Activated naive CD8-positive, alpha-beta T cell treated with anti-CD3 and anti-CD28 coated beads, Interleukin-2, amount 50 U/mL, for 24 hours (primary cell): ENCODE measurements at regions not wholly inside any gene's neighbourhood (a gene's known extent, or its start where the extent isn't known, plus 50 kb on each side); places are given as distances from the start of the nearest gene placed in this dataset.
A peak's percentile ranks its signal among the peaks of the same experiment; 100 is the strongest.

Experiments used
- ATAC-seq: fragments of 150-1000 bp; cut with Tn5 transposase; one replicate; pipeline ENCODE4 v1.10.0; 2021
- DNase-seq: peaks from one replicate; pipeline ENCODE4 v3.0.0; 2021
- H3K27ac Mint-ChIP-seq: one replicate; pipeline ENCODE4 v1.8.0; 2021; ENCODE audit warnings: mild to moderate bottlenecking, mixed read lengths
- H3K27me3 Mint-ChIP-seq: one replicate; pipeline ENCODE4 v1.8.0; 2021; ENCODE audit warnings: mixed read lengths
- H3K36me3 Mint-ChIP-seq: one replicate; pipeline ENCODE4 v1.8.0; 2021; ENCODE audit warnings: low read depth, mixed read lengths
- H3K4me1 Mint-ChIP-seq: one replicate; pipeline ENCODE4 v1.8.0; 2021; ENCODE audit warnings: mixed read lengths
- H3K4me3 Mint-ChIP-seq: one replicate; pipeline ENCODE4 v1.8.0; 2021; ENCODE audit warnings: mild to moderate bottlenecking, moderate library complexity, mixed read lengths
- H3K9me3 Mint-ChIP-seq: one replicate; pipeline ENCODE4 v1.8.0; 2021; ENCODE audit warnings: mixed read lengths

DNA sequence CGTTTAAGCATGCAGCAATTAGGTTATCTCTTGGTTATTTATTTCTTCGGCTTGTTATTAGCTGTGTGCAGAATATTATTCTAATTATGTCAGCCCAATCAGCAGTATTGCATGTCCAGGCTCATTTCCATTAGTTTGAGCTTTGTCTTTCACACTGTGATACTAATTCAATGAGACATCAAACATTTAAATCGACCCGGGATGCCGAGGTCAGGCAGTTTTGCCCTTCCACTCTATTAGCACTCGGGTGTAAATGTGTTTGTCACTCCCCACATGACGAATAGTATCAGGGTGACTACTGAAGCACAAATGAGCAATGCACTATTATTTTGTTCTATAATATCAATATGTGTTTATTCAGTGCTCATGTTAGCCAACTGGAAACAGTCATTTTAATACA lies 170.9 kb downstream of the ANXA2 start:
- no peak for ATAC-seq

DNA sequence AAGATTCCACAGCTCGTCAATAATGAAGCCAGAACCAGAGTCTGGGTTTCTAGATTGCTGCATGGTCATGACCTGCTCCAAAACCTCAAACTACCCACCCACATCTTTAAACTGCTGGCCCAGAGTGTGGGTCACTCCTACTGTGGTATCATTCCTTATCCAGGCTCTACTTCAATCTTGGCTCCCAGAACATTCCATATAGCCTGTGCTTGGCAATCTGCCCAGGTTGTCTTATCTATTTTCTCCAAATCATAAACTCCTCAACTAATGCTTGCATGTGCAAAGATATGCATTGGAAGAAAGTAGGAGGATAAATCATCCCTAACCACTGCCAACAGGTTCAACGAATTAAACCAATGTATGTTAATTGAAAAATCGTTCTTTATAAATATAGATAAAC lies 169.7 kb downstream of the ANXA2 start:
- H3K36me3 Mint-ChIP-seq: no peaks in the 10 kb centered on the region
- no peak overlapping the region for H3K27ac Mint-ChIP-seq
- H3K4me1 Mint-ChIP-seq: peaks cover 12% of the 10 kb centered on the region
- H3K4me3 Mint-ChIP-seq: no peak overlapping the region
- H3K27me3 Mint-ChIP-seq: peaks cover 3% of the 10 kb centered on the region
- no peaks in the 10 kb centered on the region for H3K9me3 Mint-ChIP-seq
- ATAC-seq: no peak
- DNase-seq: no peak

More for the DNA sequence above, 170.9 kb downstream of the ANXA2 start:
- Mint-ChIP-seq H3K9me3 (no peaks in the 10 kb centered on the region), H3K4me1 (peaks cover 12% of the 10 kb centered on the region), H3K27ac (no peak overlapping the region), H3K36me3 (no peaks in the 10 kb centered on the region), H3K27me3 (peaks cover 2% of the 10 kb centered on the region), H3K4me3 (no peak overlapping the region)
- DNase-seq: no peak

DNA sequence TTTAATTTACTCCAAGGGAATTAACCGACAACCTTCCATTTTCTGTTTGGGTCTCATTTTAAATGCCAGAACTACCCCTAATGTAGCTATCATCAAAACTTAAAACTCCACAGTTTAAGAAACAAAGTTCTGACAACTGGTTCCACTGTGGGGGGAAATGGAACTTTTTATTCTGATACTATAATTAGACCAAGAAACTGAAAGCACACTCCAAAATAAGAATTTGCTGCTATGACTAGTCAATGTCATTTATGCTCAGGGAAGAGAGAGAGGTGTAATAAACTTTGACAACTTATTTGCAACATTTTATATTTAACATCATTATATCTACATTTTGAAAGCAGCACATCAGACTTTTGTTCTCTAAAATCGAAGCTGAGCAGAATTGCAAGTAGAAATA lies 169.2 kb downstream of the ANXA2 start:
- H3K9me3 Mint-ChIP-seq: no peaks in the 10 kb centered on the region
- H3K27ac Mint-ChIP-seq: no peak overlapping the region
- peaks cover 12% of the 10 kb centered on the region for H3K4me1 Mint-ChIP-seq
- ATAC-seq: no peak
- no peaks in the 10 kb centered on the region for H3K36me3 Mint-ChIP-seq
- H3K27me3 Mint-ChIP-seq: peaks cover 4% of the 10 kb centered on the region
- DNase-seq: no peak
- H3K4me3 Mint-ChIP-seq: no peak overlapping the region

DNA sequence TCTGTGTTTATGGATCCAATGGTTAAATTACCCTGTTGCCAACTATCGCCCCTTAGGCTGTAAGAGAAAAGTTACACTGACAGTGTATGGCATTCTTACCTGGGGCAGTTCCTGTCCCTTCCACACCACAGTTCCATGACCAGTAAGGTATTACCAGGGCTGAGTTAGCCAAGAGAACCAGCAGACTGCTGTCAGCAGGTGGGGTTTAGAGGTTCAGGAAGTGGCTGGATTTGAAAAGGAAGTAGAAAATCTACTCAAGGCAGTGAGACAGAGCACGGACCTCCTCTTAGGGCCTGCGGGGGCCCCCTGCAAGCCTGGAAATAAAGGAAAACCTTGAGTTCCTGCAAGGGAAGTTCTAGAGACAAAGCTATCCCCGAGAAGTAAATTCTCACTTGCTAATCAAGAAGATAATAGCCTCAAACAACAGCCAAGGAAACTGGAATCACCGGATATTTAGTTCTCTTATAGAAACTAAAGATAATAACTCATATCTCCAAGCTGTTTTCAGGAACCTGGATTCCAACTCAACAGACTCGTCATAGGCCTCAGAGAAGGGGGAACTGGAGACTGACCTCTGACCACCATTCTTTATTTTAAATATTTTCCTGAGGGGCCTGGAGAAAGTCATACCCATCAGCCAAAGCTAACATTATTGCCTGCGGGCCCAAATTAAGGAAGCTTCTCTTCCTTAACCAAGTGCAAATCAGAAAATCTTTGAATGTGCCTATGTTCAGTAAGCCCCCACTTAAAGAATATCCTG lies 161.7 kb downstream of the ANXA2 start:
- no peak overlapping the region for H3K4me3 Mint-ChIP-seq
- no peaks in the 10 kb centered on the region for H3K36me3 Mint-ChIP-seq
- H3K27ac Mint-ChIP-seq: no peak overlapping the region
- no peaks in the 10 kb centered on the region for H3K9me3 Mint-ChIP-seq
- H3K27me3 Mint-ChIP-seq: peaks cover 22% of the 10 kb centered on the region
- H3K4me1 Mint-ChIP-seq: peaks cover 2% of the 10 kb centered on the region
- no peak for DNase-seq
- no peak for ATAC-seq

DNA sequence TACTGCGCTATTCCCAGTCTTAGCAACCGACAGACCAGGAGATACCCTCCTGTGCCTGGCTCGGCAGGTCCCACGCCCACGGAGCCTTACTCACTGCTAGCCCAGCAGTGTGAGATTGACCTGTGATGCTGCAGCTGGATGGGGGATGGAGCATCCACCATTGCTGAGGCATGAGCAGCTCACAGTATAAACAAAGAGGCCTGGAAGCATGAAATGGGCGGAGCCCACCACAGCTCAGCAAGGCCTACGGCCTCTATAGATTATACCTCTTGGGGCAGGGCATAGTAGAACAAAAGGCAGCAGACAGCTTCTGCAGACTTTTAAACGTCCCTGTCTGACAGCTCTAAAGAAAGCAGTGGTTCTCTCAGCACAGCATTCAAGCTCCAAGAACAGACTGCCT lies 160.3 kb downstream of the ANXA2 start:
- Mint-ChIP-seq H3K36me3 (no peaks in the 10 kb centered on the region), H3K9me3 (no peaks in the 10 kb centered on the region), H3K4me3 (no peak overlapping the region), H3K27ac (no peak overlapping the region), H3K27me3 (peaks cover 29% of the 10 kb centered on the region), H3K4me1 (peaks cover 2% of the 10 kb centered on the region)
- ATAC-seq (no peak), DNase-seq (no peak)

DNA sequence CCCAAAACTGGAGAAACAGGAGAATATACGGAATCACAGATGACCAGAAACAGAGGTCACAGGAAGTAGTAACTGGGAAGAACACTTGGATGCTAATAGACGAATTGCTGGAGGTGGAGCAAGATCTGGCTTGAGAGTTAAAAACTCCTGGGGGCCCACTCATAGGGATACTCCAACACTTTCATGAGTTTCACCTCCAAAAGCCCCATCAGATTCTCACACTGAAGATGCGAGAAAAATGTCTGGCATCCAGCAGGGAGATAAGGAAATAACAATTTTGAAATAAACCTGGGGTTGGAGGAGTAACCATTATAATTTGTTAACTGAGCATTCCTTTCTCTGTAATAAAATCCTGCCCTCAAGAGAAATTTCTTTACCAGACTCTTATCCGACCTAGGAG lies 154.0 kb downstream of the ANXA2 start:
- Mint-ChIP-seq H3K36me3 (no peaks in the 10 kb centered on the region), H3K27ac (no peak overlapping the region), H3K9me3 (no peaks in the 10 kb centered on the region), H3K4me3 (no peak overlapping the region), H3K4me1 (no peaks in the 10 kb centered on the region), H3K27me3 (peaks cover 36% of the 10 kb centered on the region)
- ATAC-seq (no peak), DNase-seq (no peak)

DNA sequence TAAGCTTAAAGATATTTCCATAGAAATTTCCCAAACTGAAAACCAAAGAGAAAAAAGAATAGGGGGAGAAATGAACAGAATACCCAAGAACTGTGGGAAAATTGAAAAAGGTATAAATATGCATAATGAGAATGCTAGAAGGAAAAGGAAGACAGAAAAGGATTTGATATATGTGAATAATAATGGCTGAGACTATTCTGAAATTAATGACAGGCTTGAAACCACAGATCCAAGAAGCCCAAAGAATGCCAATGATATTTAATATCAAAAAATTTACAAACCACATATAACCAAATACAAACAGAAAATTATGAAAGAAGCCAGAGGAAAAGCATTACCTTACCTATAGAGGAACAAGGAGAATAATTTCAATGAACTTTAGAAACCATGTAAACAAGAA lies 153.0 kb downstream of the ANXA2 start:
- no peak overlapping the region for H3K27ac Mint-ChIP-seq
- no peaks in the 10 kb centered on the region for H3K9me3 Mint-ChIP-seq
- H3K4me1 Mint-ChIP-seq: no peaks in the 10 kb centered on the region
- DNase-seq (no peak), ATAC-seq (no peak)
- no peak overlapping the region for H3K4me3 Mint-ChIP-seq
- peaks cover 31% of the 10 kb centered on the region for H3K27me3 Mint-ChIP-seq
- no peaks in the 10 kb centered on the region for H3K36me3 Mint-ChIP-seq

DNA sequence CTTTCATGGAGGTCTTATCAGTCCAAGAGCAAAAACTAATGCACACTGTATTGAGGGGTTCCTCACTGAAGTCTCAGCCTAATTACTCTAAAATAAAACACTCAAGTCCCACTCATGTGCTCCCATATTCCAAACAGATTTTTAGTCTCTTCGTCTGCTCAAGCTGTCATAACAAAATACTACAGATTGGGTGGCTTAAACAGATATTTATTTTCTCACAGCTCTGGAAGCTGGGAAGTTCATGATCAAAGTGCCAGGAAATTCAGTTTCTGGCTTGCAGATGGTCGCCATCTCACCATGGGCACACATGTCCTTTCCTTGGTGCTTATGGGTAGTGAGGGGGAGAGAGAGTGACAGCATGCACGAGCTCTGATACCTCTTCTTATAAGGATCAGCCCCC lies 147.5 kb downstream of the ANXA2 start:
- Mint-ChIP-seq H3K27ac (no peak overlapping the region), H3K4me3 (no peak overlapping the region), H3K4me1 (peaks cover 2% of the 10 kb centered on the region), H3K27me3 (peaks cover 23% of the 10 kb centered on the region), H3K36me3 (no peaks in the 10 kb centered on the region), H3K9me3 (no peaks in the 10 kb centered on the region)
- DNase-seq: no peak
- no peak for ATAC-seq

DNA sequence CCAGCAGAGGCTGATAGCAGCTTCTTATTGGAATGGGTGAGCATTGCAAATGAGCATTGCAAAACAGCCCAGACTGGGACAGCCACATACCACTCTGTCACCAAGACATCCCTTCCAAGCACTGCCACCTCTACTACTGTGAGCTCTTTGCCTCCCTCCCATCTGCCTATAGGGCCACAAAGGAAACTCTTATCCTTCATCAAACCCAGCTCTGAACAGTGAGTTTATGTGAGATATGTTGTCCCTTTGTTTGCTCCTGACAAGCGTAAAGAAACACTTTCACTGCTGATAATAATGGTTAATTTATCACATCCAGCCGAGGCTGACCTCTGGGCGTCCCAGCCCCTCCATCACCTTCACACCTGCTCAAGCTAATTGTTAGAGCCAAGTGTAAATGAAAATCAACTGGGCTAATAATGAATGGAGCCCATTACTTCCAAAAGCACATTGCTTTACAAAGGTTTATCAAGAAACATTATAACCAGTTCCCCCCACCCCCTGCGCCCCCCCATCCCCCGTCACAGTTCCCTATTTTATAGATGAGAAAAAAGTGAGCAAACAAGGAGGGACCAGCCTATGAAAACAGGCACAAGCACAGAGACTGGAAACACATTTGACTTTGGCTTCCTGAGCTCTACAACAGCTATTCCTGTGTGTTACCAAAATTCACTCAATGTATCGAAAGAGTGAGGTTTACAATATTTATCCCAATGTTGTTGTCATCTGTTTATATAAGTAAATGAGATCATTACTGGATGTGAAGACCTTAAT lies 146.3 kb downstream of the ANXA2 start:
- ATAC-seq: no peak
- no peak for DNase-seq
- Mint-ChIP-seq H3K27me3 (peaks cover 23% of the 10 kb centered on the region), H3K27ac (no peak overlapping the region), H3K4me1 (peaks cover 8% of the 10 kb centered on the region), H3K4me3 (no peak overlapping the region), H3K9me3 (no peaks in the 10 kb centered on the region), H3K36me3 (no peaks in the 10 kb centered on the region)

DNA sequence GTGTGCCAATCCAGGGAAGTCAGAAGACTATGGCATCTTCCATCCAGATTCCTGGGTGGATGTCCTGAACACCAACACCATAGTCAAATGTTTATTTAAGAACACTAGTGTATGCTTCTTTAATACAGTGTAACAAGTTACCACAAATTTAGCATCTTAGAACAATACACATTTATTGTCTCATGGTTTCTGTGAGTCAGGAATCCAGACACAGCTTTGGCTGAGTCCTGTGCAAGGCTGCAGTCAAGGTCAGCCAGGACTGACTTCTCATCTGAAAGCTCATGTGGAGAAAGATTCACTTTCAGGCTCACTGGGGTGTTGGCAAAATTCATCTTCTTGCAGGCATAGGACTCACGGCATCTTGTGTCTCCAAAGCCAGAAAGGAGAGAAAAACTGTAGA lies 143.4 kb downstream of the ANXA2 start:
- Mint-ChIP-seq H3K27me3 (peaks cover 39% of the 10 kb centered on the region), H3K9me3 (no peaks in the 10 kb centered on the region), H3K36me3 (no peaks in the 10 kb centered on the region), H3K4me1 (peaks cover 8% of the 10 kb centered on the region), H3K4me3 (no peak overlapping the region), H3K27ac (no peak overlapping the region)
- DNase-seq (no peak), ATAC-seq (no peak)

DNA sequence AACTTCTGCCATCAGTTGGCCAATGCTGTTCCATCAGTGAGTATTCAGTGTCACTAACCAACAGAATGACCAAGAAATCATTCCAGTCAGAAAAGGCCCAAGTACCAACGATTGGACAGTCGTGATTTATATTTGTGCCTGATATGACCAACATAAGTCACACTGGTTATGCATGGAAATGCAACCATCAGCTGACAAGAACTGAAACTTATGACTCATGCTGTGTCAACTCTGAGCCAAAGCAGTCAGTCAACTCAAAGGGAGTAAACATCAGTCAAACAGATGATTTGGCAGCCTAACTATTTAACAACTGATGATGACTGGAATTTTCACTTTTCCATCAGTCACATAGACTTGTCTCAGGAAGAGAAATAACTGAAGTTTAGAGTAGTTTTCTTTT lies 142.4 kb downstream of the ANXA2 start:
- peak; percentile 97 for ATAC-seq
- Mint-ChIP-seq H3K9me3 (no peaks in the 10 kb centered on the region), H3K4me3 (no peak overlapping the region), H3K4me1 (peaks cover 8% of the 10 kb centered on the region), H3K36me3 (no peaks in the 10 kb centered on the region), H3K27me3 (peaks cover 35% of the 10 kb centered on the region), H3K27ac (no peak overlapping the region)
- no peak for DNase-seq

DNA sequence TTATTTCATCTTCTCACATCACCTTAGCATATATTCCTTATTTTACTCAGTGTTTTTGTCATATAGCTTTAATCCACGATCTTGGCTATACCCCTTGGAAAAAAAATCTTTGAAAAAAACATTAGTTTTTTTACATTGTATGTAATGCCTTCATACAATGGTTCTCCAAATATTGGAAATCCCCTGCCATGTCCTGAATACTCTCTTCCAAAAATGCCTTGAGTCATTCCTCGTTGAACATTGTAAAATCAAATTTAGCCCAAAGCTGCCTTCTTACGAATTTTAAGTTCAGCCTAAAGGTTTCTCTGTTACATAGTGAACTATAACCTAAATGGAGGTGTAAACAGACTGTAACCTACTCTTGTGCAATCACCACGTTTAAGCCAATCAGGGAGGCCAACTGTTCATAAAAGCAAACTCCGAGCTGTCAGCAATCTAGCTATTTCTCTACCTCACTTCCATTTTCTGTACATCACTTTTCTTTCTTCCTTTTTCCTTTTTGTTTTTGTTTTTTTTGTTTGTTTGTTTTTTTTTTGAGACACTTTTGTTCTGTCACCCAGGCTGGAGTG lies 140.1 kb downstream of the ANXA2 start:
- peaks cover 8% of the 10 kb centered on the region for H3K4me1 Mint-ChIP-seq
- no peak overlapping the region for H3K27ac Mint-ChIP-seq
- no peak overlapping the region for H3K4me3 Mint-ChIP-seq
- ATAC-seq (no peak), DNase-seq (no peak)
- H3K27me3 Mint-ChIP-seq: peaks cover 26% of the 10 kb centered on the region
- H3K36me3 Mint-ChIP-seq: no peaks in the 10 kb centered on the region
- H3K9me3 Mint-ChIP-seq: no peaks in the 10 kb centered on the region

DNA sequence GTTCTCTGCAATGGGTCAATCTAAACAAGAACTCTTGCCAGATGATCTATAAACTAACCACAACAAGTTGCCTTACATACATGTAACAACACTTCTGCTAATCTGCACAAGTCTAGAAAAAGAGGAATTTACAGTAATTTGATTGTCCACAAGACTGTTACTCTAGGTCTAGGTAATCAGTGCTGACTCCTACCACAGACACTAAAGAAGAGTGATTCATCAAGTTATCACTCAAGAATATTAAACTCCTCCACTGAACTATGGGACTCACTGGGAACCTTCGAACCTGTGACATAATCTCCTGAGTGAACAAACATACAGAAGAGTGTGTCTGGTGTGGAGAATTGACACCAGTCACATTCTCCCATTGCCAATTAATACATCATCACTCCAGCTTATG lies 138.3 kb downstream of the ANXA2 start:
- no peak overlapping the region for H3K4me3 Mint-ChIP-seq
- H3K27ac Mint-ChIP-seq: no peak overlapping the region
- DNase-seq: no peak
- H3K4me1 Mint-ChIP-seq: peaks cover 8% of the 10 kb centered on the region
- H3K9me3 Mint-ChIP-seq: no peaks in the 10 kb centered on the region
- H3K36me3 Mint-ChIP-seq: no peaks in the 10 kb centered on the region
- H3K27me3 Mint-ChIP-seq: peaks cover 21% of the 10 kb centered on the region
- no peak for ATAC-seq

DNA sequence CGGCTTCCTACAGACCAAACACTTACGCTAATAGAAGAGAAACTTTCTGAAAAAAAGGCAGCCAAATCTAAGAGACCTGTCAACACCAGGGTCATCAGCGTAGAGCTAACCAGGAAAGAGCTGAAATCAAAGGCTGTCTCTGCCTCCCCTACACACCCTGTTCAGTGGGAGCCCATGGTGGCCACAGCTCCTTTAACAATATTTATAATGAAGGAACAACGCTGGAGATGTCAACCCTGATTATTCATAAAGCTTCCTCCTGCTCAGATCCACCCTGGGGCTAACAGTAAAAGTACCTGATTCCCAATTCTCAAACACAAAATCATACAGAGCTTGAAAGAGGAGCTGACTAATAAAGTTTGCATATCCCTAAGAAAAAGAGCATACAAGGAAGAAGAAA lies 133.7 kb downstream of the ANXA2 start:
- no peak overlapping the region for H3K4me3 Mint-ChIP-seq
- H3K9me3 Mint-ChIP-seq: no peaks in the 10 kb centered on the region
- H3K4me1 Mint-ChIP-seq: no peaks in the 10 kb centered on the region
- H3K27ac Mint-ChIP-seq: no peak overlapping the region
- H3K27me3 Mint-ChIP-seq: peaks cover 22% of the 10 kb centered on the region
- no peaks in the 10 kb centered on the region for H3K36me3 Mint-ChIP-seq
- DNase-seq (no peak), ATAC-seq (no peak)

DNA sequence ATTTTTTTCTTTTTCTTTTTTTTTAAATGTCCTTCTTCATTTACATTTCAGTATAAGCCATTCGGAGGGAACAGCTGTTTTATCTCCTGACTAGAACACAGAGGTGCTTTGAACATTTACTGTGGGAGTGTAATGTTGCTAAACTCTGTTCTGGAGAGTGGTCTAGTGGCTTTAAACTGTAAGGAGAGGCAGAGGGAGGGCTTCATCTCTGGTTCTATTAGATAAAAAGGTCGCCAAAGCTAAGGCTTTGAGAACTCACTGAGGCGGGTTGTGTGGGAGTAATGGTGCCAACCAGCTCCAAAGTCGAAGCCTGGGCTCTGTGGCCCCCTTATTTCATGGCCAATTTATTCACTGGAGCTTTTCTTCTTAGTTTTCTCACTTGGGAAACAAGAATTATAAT lies 133.2 kb downstream of the ANXA2 start:
- H3K9me3 Mint-ChIP-seq: no peaks in the 10 kb centered on the region
- no peaks in the 10 kb centered on the region for H3K4me1 Mint-ChIP-seq
- ATAC-seq: no peak
- H3K27me3 Mint-ChIP-seq: peaks cover 25% of the 10 kb centered on the region
- no peak overlapping the region for H3K27ac Mint-ChIP-seq
- no peaks in the 10 kb centered on the region for H3K36me3 Mint-ChIP-seq
- no peak for DNase-seq
- H3K4me3 Mint-ChIP-seq: no peak overlapping the region
